Activated CD4-positive, CD25-positive, alpha-beta regulatory T cell treated with anti-CD3 and anti-CD28 coated beads, Interleukin-2, amount 50 U/mL, for 16 hours (primary cell): ENCODE measurements at regions not wholly inside any gene's neighbourhood (a gene's known extent, or its start where the extent isn't known, plus 50 kb on each side); places are given as distances from the start of the nearest gene placed in this dataset.

Source experiments
- DNase-seq: peaks from one replicate; pipeline ENCODE4 v3.0.0-alpha.2; 2020; ENCODE audit warnings: low read depth, low spot score

- DNase-seq = no peak
These were observed 374.3 kb upstream of the CCDC196 start for GRCh38 chr14:66111891-66112290.

DNA sequence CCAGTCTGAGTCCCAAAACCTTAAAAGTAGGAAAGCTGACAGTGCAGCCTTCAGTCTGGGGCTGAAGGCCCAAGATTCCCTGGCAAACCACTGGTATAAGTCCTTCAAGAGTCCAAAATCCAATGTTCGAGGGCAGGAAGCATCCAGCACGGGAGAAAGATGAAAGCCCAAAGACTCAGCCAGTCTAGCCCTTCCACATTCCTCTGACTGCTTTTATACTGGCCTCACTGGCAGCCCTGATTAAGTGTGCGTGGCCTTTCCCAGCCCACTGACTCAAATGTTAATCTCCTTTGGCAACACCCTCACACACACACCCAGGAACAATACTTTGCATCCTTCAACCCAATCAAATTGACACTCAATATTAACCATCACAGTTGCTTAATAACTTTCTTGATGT, 372.1 kb upstream of the CCDC196 start:
- DNase-seq = no peak

GRCh38 chr14:66115740-66116502, 370.2 kb upstream of the CCDC196 start:
- no peak for DNase-seq

DNA sequence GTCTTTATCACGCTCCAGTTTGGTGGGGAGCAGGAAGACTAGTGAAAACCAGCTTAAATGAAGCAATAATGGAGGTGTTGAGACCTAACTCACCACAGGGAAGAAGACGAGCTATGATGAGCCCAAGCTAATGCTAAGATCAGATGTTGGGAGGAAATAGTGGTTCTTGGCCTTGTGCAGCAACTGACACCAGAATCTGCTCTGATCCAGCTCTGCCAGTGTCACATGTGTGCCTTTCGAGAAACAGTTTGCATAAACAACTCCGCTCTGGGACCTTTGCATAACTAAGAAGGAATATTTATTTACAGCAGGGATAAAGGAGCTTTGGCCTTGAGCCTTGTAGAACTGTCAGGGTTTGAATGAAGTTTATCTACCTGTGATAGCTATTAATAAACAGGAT, 369.4 kb upstream of the CCDC196 start:
- DNase-seq = no peak

GRCh38 chr14:66117600-66117999, 368.6 kb upstream of the CCDC196 start:
- no peak for DNase-seq

DNA sequence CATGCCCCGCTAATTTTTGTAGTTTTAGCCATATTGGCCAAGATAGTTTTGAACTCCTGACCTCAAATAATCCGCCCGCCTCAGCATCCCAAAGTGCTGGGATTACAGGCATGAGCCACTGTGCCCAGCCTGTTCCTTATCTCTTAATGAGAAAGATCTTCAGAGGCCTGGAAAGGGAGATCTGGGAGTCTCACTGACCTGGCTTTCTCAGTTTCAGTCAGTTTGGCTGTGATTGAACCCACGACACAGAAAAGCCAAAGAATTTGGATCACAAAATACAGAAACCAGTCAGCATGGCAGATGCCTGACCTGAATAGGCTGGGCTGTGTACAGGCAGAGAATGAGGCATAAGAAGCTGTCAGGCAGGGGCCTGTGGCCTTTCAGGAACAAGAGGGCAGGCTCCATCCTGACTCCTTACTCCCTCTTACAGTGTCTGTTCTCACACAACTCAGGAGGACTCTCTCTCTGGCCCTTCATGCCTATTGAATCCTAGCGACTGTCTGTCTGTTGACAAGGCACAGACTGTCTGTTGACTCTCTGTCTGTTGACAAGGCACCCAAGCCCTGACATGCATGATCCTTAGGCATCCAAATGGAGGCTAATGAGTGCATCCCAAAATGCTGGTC, 366.5 kb upstream of the CCDC196 start:
- DNase-seq = no peak

- DNase-seq = no peak
These were observed 365.8 kb upstream of the CCDC196 start for GRCh38 chr14:66120402-66120801.

DNA sequence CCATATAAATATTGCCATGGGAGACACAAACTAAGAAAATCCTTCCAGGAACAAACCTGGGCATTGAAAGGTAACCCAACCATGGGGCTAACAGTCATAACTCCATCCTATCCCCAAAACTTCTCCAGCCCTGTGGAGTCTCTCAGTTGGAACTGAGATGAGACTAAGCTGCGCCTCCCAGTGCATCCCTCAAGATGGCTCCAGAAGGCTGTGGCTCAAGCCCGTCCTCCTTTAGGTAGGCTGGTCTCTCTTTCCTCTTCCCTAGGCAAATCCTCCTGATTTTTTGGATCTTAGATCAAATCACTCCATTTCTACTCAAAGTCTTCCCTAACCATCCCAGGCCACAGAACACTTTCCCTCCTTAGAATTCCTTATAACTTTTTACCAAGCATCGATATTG, 364.3 kb upstream of the CCDC196 start:
- no peak for DNase-seq

GRCh38 chr14:66129224-66129623, 356.9 kb upstream of the CCDC196 start:
- DNase-seq = no peak

DNA sequence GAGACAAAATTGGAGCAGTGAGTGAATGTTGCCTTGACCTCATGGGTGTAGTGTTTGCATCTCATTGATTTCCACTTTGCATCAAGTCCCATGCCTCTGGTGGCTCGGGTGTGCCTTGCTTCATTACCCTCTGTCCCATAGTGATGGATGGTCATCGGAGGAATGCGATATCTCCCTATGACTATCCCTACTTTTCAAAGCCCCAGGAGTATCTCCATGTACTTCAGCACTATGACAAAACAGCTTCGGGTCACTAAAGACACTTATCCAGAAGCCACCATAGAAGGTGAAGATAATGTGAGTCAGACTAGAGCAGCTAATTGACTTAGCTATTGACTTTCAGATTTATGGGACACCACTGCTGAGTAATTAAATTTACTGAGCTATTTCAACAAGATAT, 355.1 kb upstream of the CCDC196 start:
- DNase-seq = no peak

DNA sequence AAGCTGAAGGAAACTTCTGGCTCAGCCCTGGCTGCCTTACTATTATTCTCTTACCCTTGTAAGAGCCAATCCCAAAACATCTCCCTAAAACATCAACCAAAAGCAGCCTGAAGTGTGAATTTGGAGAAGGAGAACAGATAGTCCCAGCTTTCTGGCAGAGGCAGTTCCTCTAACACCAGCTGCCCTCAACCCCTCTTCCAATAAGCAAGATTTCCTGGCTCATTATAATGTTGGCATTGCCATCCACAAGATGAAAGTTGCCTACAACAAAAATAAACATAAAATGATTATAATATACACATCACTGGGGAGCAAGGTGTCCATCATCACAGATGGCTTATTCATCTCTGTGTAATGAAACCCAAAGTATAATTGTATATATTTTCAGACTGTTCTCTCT, 352.5 kb upstream of the CCDC196 start:
- no peak for DNase-seq

DNA sequence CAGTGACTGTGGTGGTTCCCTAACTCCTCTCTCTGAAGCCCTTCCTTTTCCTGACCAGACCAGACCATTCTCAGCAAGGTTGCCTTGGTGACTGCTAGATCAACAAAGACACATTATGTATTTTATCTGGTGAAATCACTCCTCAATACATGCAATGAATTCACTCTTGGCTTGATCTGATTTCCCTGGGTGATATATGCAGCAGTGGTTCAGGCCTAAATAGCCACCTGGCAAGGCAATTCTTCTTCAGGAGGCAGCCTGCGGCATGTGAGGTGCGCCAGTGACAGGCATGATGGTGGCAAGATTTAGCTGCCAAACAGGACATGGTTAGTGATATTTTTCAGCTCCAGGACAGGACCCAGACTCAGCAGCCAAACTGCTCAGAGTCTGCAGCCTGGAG, 350.3 kb upstream of the CCDC196 start:
- DNase-seq = no peak

DNA sequence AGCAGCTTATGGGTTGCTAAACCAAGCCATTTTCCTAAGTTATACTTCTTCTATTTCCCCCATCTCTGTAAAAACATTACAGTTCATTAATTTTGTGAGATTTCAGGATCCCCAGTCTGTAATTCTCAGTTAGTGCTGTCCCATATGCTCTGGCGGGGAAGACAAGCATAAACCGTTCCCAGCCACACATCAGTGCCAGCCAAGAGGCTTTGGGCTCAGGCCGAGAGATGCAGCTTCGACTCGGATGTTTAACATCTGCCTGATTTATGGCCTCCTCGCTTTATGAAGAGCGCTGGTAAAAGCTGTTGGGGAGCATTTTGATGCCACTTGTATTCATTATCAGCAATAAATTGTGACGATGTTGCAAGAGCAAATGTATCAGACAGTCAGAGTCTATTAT, 349.1 kb upstream of the CCDC196 start:
- no peak for DNase-seq

GRCh38 chr14:66139432-66139831, 346.7 kb upstream of the CCDC196 start:
- no peak for DNase-seq

DNA sequence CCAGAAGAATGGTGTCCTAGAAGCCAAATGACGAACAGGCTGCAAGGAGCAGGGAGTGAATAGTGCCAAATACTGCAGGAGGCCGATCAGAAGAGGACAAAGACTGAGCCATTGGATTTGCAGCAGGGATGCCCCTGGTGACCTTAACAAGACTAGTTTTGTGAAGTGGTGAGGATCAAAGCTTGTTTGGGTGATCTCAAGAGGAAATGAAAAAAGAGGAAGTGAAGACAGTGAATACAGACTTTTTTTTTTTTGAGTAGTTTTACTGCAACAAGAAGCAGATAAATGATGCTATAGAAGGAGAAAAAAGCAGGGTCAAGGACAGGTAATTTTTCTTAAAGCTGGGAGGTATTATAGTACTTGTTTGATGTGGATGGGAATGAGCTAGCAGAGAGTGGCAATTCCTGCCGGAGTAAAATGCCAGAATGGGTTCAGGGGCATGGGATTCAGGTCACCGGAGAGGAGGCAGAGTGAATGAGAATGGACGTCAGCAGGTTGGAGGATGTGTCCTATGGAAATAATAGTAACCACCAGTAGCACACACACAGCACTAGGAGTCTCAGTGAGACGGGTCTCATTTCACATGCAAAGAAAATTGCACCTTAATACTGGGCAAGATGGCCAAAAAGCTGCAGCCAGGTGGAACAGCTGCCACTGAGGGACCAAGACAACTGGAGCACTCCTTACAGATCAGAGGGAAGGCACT, 345.8 kb upstream of the CCDC196 start:
- DNase-seq = no peak

- DNase-seq = no peak
These were observed 345.2 kb upstream of the CCDC196 start for GRCh38 chr14:66140963-66141362.

GRCh38 chr14:66141733-66142132, 344.4 kb upstream of the CCDC196 start:
- DNase-seq = no peak

- DNase-seq = no peak
These were observed 342.6 kb upstream of the CCDC196 start for GRCh38 chr14:66143387-66144112.

- no peak for DNase-seq
These were observed 333.9 kb upstream of the CCDC196 start for GRCh38 chr14:66152302-66152701.

DNA sequence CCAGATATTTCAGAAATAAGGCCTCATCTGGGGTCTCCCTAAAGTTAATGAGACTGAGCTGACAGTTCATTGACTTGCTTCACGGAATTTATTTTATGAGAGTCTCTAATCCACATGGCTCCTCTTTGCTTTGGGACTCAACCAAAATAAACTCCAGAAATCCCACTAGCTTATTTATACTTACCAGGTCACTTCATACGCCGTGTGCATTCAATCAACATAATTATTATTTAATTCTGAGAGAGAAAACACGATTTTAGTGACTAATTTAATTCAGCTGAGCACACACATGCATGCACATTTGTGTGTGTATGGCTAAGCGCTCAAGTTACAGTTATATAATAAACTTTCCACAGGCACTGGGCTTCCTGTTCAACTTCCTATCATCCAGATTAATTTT, 333.4 kb upstream of the CCDC196 start:
- no peak for DNase-seq

DNA sequence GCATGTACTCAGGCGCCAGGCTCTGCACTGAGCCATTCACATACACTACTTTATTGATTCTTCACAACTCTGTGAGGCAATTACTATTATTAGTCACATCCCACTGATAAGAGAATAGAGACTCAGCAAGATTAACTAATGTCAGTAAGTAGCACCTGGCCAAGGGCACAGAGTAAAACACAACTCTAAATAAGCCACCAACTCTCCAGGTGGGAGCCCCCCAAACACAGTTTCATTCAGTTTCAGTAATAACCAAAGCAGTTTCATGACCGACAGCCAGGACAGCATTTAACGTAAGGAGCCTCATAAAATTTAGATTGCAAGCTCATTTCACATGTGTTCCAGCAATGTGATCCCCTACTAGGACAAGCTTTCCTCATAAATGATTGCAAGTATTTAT, 323.1 kb upstream of the CCDC196 start:
- no peak for DNase-seq

DNA sequence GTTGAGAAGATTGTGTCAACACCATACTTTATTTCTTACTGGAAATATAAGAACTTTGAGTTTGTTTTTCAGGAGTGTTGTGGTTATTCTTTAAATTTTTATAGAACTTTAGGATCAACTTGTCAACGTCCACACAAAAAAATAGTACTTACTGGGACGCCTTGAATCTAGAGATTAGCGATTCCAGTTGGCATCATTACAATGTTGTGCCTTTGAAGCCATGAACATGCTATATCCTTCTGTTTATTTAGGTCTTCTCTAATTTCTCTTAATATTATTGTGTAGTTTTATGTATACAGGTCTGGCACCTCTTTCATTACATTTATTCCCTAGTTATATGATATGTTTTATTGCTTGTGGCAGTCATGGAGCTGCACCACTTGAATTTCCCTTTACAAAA, 320.8 kb upstream of the CCDC196 start:
- no peak for DNase-seq
